Upper lobe of right lung (tissue), 1 donor: ENCODE measurements at regions not wholly inside any gene's neighbourhood (a gene's known extent, or its start where the extent isn't known, plus 50 kb on each side); places are given as distances from the start of the nearest gene placed in this dataset.

Experiments used
- ATAC-seq: fragments of 200-7000 bp; cut with Tn5 transposase; one replicate; pipeline ENCODE4 v1.9.1; 2020; ENCODE audit warnings: mild to moderate bottlenecking, moderate library complexity
- DNase-seq: peaks from one replicate; pipeline ENCODE4 v3.0.0-alpha.2; 2020
- H3K27ac ChIP-seq: fragments of 200-600 bp; one replicate; pipeline ENCODE4 v1.8.0; 2022
- H3K27me3 ChIP-seq: fragments of 200-600 bp; one replicate; pipeline ENCODE4 v1.8.0; 2022; ENCODE audit warnings: mild to moderate bottlenecking
- H3K36me3 ChIP-seq: fragments of 200-600 bp; one replicate; pipeline ENCODE4 v1.8.0; 2022
- H3K4me1 ChIP-seq: fragments of 200-600 bp; one replicate; pipeline ENCODE4 v1.8.0; 2022
- H3K4me3 ChIP-seq: fragments of 200-600 bp; one replicate; pipeline ENCODE4 v1.8.0; 2022; ENCODE audit warnings: mild to moderate bottlenecking
- H3K9me3 ChIP-seq: fragments of 200-600 bp; one replicate; pipeline ENCODE4 v1.8.0; 2022
- CTCF ChIP-seq: fragments of 200-600 bp; IDR thresholded peaks from one replicate; pipeline ENCODE4 v1.8.0; 2022; ENCODE audit warnings: antibody characterized with exemption
- intact Hi-C: fragments of 100-400 bp; cut with DNase I; formaldehyde crosslinking; loops from one replicate; pipeline ENCODE4 v1.11.0; 2022
- donor health status: DM: no; HTN: yes; CAD: no; lungs with severe emphysema.

- Histone ChIP-seq H3K4me1 (peaks cover 15% of the 10 kb centered on the region), H3K27me3 (no peaks in the 10 kb centered on the region), H3K27ac (no peak overlapping the region), H3K4me3 (no peak overlapping the region), H3K9me3 (no peaks in the 10 kb centered on the region), H3K36me3 (no peaks in the 10 kb centered on the region)
- no peak for ATAC-seq
- DNase-seq: no peak
- no peak for TF ChIP-seq CTCF
- intact Hi-C loops: no loop called here
These were observed 55.8 kb downstream of the CYRIA start for GRCh38 chr2:16609786-16610185.

- DNase-seq: peak; percentile 88
- H3K27ac ChIP-seq: no peak overlapping the region
- H3K36me3 ChIP-seq: no peaks in the 10 kb centered on the region
- peaks cover 8% of the 10 kb centered on the region for H3K4me1 ChIP-seq
- peak; percentile 95 for TF ChIP-seq CTCF
- peak; percentile 96 for ATAC-seq
- peak overlapping the region; percentile 42 for H3K4me3 ChIP-seq
- no peaks in the 10 kb centered on the region for H3K9me3 ChIP-seq
- intact Hi-C loops: no loop called here
- no peaks in the 10 kb centered on the region for H3K27me3 ChIP-seq
These were observed 56.7 kb downstream of the CYRIA start for GRCh38 chr2:16608661-16609643.

- no peak for TF ChIP-seq CTCF
- no peaks in the 10 kb centered on the region for H3K36me3 ChIP-seq
- intact Hi-C loops: no loop called here
- no peaks in the 10 kb centered on the region for H3K27me3 ChIP-seq
- DNase-seq (no peak), ATAC-seq (no peak)
- no peaks in the 10 kb centered on the region for H3K9me3 ChIP-seq
- H3K4me3 ChIP-seq: no peak overlapping the region
- no peaks in the 10 kb centered on the region for H3K4me1 ChIP-seq
- H3K27ac ChIP-seq: no peak overlapping the region
These were observed 58.3 kb downstream of the CYRIA start for GRCh38 chr2:16607301-16607700.

- Histone ChIP-seq H3K27ac (no peak overlapping the region), H3K27me3 (no peaks in the 10 kb centered on the region), H3K4me1 (no peaks in the 10 kb centered on the region), H3K36me3 (no peaks in the 10 kb centered on the region), H3K4me3 (no peak overlapping the region), H3K9me3 (no peaks in the 10 kb centered on the region)
- no peak for DNase-seq
- ATAC-seq: no peak
- no peak for TF ChIP-seq CTCF
- intact Hi-C loops: no loop called here
These were observed 61.4 kb downstream of the CYRIA start for GRCh38 chr2:16604236-16604635.

- H3K4me3 ChIP-seq: no peak overlapping the region
- intact Hi-C loops: no loop called here
- H3K27ac ChIP-seq: no peak overlapping the region
- no peak for TF ChIP-seq CTCF
- no peaks in the 10 kb centered on the region for H3K4me1 ChIP-seq
- H3K9me3 ChIP-seq: no peaks in the 10 kb centered on the region
- H3K36me3 ChIP-seq: no peaks in the 10 kb centered on the region
- ATAC-seq: no peak
- DNase-seq: no peak
- no peaks in the 10 kb centered on the region for H3K27me3 ChIP-seq
These were observed 74.2 kb downstream of the CYRIA start for GRCh38 chr2:16591370-16591933.
